ENCODE measurements at regions not wholly inside any gene's neighbourhood (a gene's known extent, or its start where the extent isn't known, plus 50 kb on each side); places are given as distances from the start of the nearest gene placed in this dataset.
"Not testable (repeated sequence)": the region's sequence is repeated elsewhere in the genome, so short reads cannot be mapped to it uniquely, and the experiment has no call there.

- no peaks in the 10 kb centered on the region for H3K36me3 ChIP-seq
- no peak overlapping the region for H3K4me3 ChIP-seq
- H3K4me1 ChIP-seq = no peaks in the 10 kb centered on the region
- WGBS, 4 donors = 89 to 96% (median 94%) methylated on average over 3 of the region's 3 CpGs
- ATAC-seq (no peak), DNase-seq (no peak)
- no peak for TF ChIP-seq CTCF (IDR thresholded peaks at IDR 0.05)
- no peak for TF ChIP-seq POLR2A (IDR thresholded peaks at IDR 0.05)
- intact Hi-C loops (cut with DNase I) = no loop called here
- H3K27ac ChIP-seq = no peak overlapping the region
- no peaks in the 10 kb centered on the region for H3K27me3 ChIP-seq
- H3K9me3 ChIP-seq = peaks cover 0 to 6% (median 0%) of the 10 kb centered on the region in 12 donors
Measured at GRCh38 chr13:80069374-80069773, 271.6 kb downstream of the SPRY2 start.

GRCh38 chr13:80065996-80066395, 274.9 kb downstream of the SPRY2 start:
- DNase-seq (no peak), ATAC-seq (no peak)
- Histone ChIP-seq H3K27ac (no peak overlapping the region), H3K36me3 (no peaks in the 10 kb centered on the region), H3K4me1 (no peaks in the 10 kb centered on the region), H3K4me3 (no peak overlapping the region), H3K9me3 (no peaks in the 10 kb centered on the region), H3K27me3 (no peaks in the 10 kb centered on the region)
- TF ChIP-seq CTCF (IDR thresholded peaks at IDR 0.05) (no peak), POLR2A (IDR thresholded peaks at IDR 0.05) (no peak)
- 0 to 93% (median 91%) methylated on average over 1 of the region's 1 CpG for WGBS, 4 donors
- intact Hi-C loops (cut with DNase I) = no loop called here

- H3K27me3 ChIP-seq; H3K27ac ChIP-seq; DNase-seq; H3K9me3 ChIP-seq; H3K36me3 ChIP-seq; ATAC-seq; H3K4me3 ChIP-seq; intact Hi-C loops (cut with DNase I); H3K4me1 ChIP-seq: not testable (repeated sequence)
Measured at GRCh38 chr13:80062416-80062815, 278.5 kb downstream of the SPRY2 start.

- no peak overlapping the region for H3K4me3 ChIP-seq
- intact Hi-C loops (cut with DNase I) = loop anchor here in 1 of 10 donors (10.0 kb wide), 1 partner anchor 55 kb away; no protein-coding TSS in a partner anchor
- TF ChIP-seq CTCF (IDR thresholded peaks at IDR 0.05) = no peak
- no peak for TF ChIP-seq POLR2A (IDR thresholded peaks at IDR 0.05)
- no peak overlapping the region for H3K27ac ChIP-seq
- no peaks in the 10 kb centered on the region for H3K4me1 ChIP-seq
- no peak for DNase-seq
- H3K9me3 ChIP-seq = no peaks in the 10 kb centered on the region
- H3K27me3 ChIP-seq = no peaks in the 10 kb centered on the region
- WGBS, 4 donors = 93 to 97% (median 95%) methylated on average over 2 of the region's 2 CpGs
- H3K36me3 ChIP-seq = no peaks in the 10 kb centered on the region
- no peak for ATAC-seq
Measured at GRCh38 chr13:80059789-80060188, 281.1 kb downstream of the SPRY2 start.

GRCh38 chr13:80058626-80059025, 282.3 kb downstream of the SPRY2 start:
- intact Hi-C loops (cut with DNase I) = loop anchor here in 1 of 10 donors (10.0 kb wide), 1 partner anchor 56 kb away; no protein-coding TSS in a partner anchor
- 92 to 95% (median 93%) methylated on average over 4 of the region's 4 CpGs for WGBS, 4 donors
- no peak for TF ChIP-seq POLR2A (IDR thresholded peaks at IDR 0.05)
- no peak for TF ChIP-seq CTCF (IDR thresholded peaks at IDR 0.05)
- DNase-seq = no peak
- Histone ChIP-seq H3K4me3 (no peak overlapping the region), H3K4me1 (no peaks in the 10 kb centered on the region), H3K36me3 (no peaks in the 10 kb centered on the region), H3K9me3 (no peaks in the 10 kb centered on the region), H3K27ac (no peak overlapping the region), H3K27me3 (no peaks in the 10 kb centered on the region)
- no peak for ATAC-seq

Measured in heart left ventricle (tissue), 16 donors.